T-helper 1 cell treated with Interleukin-12 subunit alpha and Interleukin-12 subunit beta and Interleukin-4 antibody, amounts not matched to agents 30 ng/mL and 1 ng/mL, for 36 hours (primary cell): ENCODE measurements at regions not wholly inside any gene's neighbourhood (a gene's known extent, or its start where the extent isn't known, plus 50 kb on each side); places are given as distances from the start of the nearest gene placed in this dataset.

Experiments used
- intact Hi-C: fragments of 100-400 bp; cut with micrococcal nuclease; formaldehyde crosslinking; loops from one replicate; pipeline ENCODE4 v1.15.1; 2024

DNA sequence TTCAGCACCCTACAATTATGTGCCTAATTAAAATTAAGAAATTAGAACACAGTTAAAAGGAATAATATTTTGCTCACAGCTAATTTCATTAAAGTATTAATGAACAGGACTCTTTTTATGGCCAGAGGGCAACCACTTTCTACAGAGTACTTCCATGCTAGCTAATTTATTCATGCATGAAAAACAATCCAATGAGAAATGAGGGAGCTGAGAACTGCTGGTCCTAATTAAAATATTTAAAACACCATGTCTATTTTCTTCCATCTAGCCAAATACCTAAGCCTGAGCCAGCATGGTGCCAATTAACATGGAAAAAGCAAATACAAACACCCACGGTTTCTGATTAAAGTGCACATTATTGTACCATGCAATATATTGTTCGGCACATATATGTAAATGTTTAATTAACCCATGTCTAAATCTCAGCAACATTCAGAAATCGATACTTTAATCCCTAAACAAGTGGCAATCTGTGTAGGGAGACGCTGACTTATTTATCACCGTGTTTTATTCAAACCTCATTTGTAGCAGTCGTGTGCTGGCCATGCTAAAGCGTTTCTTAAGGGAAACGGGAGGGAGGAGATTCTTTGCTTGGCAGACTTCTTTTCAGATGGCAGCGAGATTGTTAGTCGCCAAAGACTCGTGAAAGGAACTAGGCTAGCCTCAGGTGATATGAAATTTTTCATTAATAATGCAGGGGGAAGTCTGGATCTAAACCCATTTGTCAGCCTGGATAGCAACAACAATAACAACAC is 193.5 kb downstream of the ANXA2 start:
- intact Hi-C loops, result no loop called here

DNA sequence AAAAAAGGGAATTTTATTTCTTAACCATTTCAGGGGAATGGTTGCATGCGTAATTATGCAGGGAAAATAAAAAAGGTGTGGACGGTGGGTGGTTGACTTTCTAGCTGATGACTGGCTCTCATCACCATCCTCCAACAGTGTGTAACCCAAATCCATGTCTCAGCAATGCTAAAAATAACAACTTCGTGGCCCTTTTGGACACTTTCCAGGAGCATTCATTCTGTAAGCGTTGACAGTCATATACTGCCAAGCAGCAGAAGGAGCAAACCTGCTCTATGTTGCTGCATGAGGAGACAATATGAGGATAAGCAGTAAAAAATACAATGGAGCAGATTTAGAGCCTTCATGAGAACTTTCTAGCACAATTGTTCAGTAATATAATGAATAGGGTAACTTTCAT is 189.1 kb downstream of the ANXA2 start:
- intact Hi-C loops, result no loop called here

DNA sequence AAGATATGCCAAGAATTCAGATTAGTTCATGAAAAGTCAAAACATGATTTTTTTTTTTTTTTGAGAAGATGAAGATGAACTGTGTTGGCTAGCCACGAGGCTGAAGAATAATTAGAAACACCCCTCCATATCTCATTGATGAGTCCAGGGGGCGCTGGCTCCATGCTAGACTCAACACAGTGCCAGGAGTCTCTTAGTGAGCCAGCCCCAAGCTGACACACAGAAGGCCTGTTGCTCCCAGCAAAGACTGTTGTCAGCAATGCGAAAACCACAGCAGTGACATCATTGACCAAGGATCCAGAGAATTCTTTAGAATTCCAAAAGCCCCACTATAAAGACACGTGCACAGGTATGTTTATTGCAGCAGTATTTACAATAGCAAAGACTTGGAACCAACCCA is 185.2 kb downstream of the ANXA2 start:
- intact Hi-C loops, result no loop called here

DNA sequence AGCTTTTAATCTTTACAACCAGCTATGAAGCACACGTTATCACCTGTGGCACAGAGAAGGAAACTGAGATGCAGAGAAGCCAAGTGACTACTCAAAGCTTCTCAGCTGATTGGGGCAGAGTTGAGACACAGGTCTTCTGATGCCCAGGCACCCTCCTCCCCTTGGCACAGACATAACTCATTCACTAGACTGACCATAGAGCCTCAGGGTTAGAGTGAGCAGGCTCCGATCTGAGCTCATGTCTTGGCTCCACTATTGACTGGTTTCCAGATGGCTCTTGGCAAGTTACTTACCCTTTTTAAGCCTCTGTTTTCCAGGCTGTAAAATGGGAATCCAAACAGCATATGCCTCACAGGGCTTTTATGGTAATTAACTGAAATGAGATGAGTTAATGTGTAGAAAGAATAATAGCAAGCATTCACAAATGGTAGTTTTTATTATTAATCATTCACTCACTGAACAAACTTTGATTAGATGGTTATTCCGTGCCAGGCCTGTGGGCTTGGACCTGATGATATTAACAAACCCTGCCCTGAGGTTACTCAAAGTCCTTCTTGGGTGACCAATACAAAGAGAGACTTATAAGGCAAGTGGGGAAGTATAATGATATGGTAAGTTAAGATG is 184.3 kb downstream of the ANXA2 start:
- intact Hi-C loops, result no loop called here

DNA sequence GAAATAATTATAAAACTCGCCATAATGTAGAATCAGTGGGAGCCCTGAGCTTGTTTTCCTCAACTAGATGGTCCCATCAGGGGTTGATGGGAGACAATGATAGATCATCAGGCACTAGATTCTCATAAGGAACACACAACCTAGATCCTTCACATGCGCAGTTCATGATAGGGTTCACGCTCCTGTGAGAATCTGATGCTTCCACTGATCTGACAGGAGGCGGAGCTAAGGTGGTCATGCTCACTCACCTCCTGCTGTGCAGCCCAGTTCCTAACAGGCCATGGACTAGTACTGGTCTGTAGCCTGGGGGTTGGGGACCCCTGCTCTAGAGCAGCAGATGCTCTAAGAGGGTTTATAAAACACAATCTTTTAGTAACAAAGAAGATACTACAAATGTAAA is 183.6 kb downstream of the ANXA2 start:
- intact Hi-C loops, result no loop called here

DNA sequence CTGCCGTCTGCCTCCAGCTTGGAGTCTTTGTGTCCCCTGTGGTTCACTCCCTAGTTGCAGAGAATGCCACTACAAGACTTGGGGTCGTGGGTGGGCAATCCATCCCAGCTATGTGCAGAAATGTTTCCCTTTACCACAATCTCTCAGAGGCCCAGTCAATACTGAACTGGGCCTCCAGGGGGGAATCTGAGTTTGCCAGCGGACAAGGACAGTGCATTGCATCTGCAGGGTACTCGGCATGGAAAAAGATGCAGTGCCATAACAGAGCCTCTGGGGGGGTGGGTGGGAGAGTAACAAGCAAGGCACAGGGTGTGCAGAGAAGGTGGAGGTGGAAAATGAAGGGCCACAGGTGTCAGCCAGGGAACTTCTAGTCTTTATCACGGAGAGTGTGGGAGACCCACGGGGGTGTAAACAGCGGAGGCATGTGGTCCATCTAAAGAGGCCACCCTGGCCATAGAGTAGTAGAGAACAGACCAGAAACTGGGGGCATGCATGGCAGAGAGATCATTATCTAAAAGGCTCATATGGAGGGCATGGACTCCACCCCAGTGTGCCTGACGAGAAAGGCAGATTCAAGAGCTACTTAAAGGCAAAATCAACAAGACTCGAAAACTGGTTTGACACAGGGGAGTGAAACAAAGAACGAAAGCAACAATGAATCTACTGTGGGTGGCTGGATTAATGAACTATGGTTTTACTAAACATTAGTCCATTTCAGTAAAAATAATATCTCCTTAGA is 182.4 kb downstream of the ANXA2 start:
- intact Hi-C loops, result no loop called here

DNA sequence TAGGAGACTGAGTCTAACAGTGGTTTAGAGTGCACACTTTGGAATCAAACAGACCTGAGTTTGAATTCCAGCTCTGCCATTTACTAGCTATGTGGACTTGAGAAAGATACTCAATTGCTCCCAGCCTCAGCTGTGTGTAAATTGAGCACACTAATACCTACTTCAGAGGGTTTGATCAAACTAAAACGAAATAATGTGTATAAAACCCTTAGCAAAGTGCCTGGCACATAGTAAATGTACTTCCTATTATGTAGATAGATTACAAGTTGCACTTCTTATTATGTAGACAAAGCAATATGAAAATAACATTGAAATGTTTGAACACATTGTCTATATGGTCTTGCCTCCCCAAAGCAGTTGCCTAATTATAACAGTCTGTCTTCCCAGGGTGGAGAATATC is 180.6 kb downstream of the ANXA2 start:
- intact Hi-C loops, result no loop called here

DNA sequence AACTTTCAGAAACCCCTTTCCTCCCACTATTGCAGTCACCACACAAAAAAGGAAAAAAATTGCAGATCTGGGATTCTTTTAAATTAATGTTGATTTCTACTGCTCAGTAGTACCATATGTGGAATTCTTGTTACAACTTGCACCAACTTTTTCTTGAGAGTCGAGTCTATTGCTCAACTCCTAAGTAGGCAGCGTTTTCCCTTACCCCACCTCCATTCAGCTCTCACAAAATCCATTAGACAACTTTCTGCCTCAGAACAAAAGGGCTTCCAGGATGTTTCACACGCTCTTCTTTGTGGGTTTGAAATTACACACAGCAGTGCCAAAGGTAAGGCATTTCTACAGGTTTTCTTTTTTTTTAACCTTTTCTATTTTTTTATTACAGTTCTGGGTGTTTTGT is 179.5 kb downstream of the ANXA2 start:
- intact Hi-C loops, result no loop called here

DNA sequence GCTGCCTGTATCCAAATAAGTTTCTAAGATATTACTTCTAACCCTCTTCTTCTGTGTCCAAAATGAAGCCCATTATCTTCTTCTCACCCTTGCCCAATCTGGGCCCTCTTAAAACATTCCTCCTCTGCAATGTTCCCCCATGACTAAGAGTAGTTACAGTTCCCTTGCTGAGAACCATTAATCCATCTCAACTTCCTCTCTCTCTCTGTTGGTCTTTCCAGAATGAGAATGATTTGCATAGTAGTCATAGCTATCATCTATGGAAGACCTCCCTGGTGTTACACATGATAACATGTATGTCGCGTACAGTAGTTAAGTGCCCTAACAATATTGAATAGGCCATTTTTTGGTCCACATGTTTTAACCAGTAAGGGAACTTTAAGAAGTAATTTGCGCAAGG is 177.9 kb downstream of the ANXA2 start:
- intact Hi-C loops, result no loop called here

DNA sequence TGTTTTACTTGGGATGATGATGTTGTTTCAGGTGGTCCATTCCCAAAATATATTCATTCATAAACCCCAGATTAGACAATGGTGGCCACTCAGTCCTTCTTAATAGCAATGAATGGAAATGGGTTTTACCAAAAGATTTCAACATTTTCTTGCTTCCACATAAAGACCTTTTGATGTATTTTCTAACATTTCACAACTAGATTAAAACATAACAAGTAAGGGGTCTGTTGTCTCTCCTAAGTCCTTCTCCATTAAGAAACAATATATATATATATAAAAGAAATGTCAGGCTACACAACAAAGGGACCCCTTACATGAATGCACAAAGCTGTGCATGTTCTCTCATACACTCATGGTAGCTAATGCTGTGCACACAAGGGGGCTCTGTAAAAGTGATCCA is 176.4 kb downstream of the ANXA2 start:
- intact Hi-C loops, result no loop called here

DNA sequence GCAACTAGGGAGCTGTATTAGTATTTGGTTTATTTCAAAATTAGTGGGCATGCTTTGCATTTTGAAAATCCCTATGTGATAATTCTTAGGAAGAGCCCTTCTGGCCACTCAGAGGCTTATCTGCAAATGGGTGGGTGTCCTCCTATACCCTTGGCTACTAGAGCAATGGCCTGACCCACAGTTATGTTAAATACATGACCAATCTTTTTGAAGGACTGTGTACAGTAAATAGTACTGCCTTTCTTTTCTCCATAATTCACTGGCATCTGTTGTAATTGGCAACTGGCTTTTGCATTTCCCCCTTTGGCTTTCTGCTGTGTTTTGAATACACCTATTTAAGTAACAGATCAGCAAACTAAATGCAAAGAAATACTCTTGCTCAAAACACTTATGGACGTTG is 175.4 kb downstream of the ANXA2 start:
- intact Hi-C loops, result no loop called here

DNA sequence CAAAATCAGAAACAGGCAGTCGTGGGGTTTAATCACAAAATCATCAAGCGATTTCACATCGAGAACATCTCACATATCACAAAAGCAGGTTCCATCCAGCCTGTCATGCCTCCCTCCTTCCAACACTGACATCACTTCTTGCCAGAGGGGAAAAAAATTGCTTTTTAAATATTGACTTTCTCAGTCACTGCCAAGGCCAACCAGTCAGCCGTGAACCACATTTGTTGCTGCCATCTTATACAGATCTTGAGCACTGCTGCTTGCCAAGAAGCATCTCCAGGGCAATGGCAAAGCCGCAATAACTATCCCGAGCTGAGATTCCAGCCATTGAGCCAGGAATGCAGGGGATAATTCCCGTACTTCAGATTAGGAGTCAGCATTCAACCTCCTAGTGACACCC is 174.6 kb downstream of the ANXA2 start:
- intact Hi-C loops, result no loop called here

DNA sequence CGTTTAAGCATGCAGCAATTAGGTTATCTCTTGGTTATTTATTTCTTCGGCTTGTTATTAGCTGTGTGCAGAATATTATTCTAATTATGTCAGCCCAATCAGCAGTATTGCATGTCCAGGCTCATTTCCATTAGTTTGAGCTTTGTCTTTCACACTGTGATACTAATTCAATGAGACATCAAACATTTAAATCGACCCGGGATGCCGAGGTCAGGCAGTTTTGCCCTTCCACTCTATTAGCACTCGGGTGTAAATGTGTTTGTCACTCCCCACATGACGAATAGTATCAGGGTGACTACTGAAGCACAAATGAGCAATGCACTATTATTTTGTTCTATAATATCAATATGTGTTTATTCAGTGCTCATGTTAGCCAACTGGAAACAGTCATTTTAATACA is 170.9 kb downstream of the ANXA2 start:
- intact Hi-C loops, result loop anchor here (2.0 kb wide), 1 partner anchor 30 kb away; no protein-coding TSS in a partner anchor

DNA sequence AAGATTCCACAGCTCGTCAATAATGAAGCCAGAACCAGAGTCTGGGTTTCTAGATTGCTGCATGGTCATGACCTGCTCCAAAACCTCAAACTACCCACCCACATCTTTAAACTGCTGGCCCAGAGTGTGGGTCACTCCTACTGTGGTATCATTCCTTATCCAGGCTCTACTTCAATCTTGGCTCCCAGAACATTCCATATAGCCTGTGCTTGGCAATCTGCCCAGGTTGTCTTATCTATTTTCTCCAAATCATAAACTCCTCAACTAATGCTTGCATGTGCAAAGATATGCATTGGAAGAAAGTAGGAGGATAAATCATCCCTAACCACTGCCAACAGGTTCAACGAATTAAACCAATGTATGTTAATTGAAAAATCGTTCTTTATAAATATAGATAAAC is 169.7 kb downstream of the ANXA2 start:
- intact Hi-C loops, result no loop called here

DNA sequence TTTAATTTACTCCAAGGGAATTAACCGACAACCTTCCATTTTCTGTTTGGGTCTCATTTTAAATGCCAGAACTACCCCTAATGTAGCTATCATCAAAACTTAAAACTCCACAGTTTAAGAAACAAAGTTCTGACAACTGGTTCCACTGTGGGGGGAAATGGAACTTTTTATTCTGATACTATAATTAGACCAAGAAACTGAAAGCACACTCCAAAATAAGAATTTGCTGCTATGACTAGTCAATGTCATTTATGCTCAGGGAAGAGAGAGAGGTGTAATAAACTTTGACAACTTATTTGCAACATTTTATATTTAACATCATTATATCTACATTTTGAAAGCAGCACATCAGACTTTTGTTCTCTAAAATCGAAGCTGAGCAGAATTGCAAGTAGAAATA is 169.2 kb downstream of the ANXA2 start:
- intact Hi-C loops, result no loop called here

DNA sequence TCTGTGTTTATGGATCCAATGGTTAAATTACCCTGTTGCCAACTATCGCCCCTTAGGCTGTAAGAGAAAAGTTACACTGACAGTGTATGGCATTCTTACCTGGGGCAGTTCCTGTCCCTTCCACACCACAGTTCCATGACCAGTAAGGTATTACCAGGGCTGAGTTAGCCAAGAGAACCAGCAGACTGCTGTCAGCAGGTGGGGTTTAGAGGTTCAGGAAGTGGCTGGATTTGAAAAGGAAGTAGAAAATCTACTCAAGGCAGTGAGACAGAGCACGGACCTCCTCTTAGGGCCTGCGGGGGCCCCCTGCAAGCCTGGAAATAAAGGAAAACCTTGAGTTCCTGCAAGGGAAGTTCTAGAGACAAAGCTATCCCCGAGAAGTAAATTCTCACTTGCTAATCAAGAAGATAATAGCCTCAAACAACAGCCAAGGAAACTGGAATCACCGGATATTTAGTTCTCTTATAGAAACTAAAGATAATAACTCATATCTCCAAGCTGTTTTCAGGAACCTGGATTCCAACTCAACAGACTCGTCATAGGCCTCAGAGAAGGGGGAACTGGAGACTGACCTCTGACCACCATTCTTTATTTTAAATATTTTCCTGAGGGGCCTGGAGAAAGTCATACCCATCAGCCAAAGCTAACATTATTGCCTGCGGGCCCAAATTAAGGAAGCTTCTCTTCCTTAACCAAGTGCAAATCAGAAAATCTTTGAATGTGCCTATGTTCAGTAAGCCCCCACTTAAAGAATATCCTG is 161.7 kb downstream of the ANXA2 start:
- intact Hi-C loops, result no loop called here

DNA sequence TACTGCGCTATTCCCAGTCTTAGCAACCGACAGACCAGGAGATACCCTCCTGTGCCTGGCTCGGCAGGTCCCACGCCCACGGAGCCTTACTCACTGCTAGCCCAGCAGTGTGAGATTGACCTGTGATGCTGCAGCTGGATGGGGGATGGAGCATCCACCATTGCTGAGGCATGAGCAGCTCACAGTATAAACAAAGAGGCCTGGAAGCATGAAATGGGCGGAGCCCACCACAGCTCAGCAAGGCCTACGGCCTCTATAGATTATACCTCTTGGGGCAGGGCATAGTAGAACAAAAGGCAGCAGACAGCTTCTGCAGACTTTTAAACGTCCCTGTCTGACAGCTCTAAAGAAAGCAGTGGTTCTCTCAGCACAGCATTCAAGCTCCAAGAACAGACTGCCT is 160.3 kb downstream of the ANXA2 start:
- intact Hi-C loops, result no loop called here

DNA sequence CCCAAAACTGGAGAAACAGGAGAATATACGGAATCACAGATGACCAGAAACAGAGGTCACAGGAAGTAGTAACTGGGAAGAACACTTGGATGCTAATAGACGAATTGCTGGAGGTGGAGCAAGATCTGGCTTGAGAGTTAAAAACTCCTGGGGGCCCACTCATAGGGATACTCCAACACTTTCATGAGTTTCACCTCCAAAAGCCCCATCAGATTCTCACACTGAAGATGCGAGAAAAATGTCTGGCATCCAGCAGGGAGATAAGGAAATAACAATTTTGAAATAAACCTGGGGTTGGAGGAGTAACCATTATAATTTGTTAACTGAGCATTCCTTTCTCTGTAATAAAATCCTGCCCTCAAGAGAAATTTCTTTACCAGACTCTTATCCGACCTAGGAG is 154.0 kb downstream of the ANXA2 start:
- intact Hi-C loops, result no loop called here

DNA sequence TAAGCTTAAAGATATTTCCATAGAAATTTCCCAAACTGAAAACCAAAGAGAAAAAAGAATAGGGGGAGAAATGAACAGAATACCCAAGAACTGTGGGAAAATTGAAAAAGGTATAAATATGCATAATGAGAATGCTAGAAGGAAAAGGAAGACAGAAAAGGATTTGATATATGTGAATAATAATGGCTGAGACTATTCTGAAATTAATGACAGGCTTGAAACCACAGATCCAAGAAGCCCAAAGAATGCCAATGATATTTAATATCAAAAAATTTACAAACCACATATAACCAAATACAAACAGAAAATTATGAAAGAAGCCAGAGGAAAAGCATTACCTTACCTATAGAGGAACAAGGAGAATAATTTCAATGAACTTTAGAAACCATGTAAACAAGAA is 153.0 kb downstream of the ANXA2 start:
- intact Hi-C loops, result no loop called here

DNA sequence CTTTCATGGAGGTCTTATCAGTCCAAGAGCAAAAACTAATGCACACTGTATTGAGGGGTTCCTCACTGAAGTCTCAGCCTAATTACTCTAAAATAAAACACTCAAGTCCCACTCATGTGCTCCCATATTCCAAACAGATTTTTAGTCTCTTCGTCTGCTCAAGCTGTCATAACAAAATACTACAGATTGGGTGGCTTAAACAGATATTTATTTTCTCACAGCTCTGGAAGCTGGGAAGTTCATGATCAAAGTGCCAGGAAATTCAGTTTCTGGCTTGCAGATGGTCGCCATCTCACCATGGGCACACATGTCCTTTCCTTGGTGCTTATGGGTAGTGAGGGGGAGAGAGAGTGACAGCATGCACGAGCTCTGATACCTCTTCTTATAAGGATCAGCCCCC is 147.5 kb downstream of the ANXA2 start:
- intact Hi-C loops, result no loop called here

DNA sequence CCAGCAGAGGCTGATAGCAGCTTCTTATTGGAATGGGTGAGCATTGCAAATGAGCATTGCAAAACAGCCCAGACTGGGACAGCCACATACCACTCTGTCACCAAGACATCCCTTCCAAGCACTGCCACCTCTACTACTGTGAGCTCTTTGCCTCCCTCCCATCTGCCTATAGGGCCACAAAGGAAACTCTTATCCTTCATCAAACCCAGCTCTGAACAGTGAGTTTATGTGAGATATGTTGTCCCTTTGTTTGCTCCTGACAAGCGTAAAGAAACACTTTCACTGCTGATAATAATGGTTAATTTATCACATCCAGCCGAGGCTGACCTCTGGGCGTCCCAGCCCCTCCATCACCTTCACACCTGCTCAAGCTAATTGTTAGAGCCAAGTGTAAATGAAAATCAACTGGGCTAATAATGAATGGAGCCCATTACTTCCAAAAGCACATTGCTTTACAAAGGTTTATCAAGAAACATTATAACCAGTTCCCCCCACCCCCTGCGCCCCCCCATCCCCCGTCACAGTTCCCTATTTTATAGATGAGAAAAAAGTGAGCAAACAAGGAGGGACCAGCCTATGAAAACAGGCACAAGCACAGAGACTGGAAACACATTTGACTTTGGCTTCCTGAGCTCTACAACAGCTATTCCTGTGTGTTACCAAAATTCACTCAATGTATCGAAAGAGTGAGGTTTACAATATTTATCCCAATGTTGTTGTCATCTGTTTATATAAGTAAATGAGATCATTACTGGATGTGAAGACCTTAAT is 146.3 kb downstream of the ANXA2 start:
- intact Hi-C loops, result no loop called here
